ENCODE measurements at regions not wholly inside any gene's neighbourhood (a gene's known extent, or its start where the extent isn't known, plus 50 kb on each side); places are given as distances from the start of the nearest gene placed in this dataset.

DNA sequence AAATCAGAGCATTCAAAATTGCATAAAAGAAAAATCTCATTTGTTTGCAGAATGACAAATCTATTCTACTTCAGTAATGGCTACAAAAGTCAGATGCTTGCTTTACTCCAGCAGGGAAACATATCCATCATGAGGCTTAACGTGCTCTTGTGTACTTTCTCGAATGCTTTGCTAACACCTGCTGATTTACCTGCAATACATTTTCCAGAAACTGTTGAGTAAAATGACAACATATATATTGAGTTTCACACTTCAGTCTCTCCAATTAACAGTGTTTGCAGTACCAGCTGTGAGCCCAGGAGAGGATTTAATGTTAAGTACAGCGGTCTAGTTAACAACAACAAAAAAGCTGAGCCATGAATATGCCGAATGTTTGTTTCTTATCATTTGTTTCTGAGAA is 391.5 kb upstream of the SMC2 start:
- intact Hi-C loops (cut with DNase I; ENCODE audit: low total_unique reads), result no loop called here
- Histone ChIP-seq H3K27me3 (no peaks in the 10 kb centered on the region), H3K4me3 (no peak overlapping the region), H3K9me3 (no peaks in the 10 kb centered on the region), H3K4me1 (no peaks in the 10 kb centered on the region), H3K36me3 (no peaks in the 10 kb centered on the region), H3K27ac (no peak overlapping the region)
- no peak for DNase-seq (ENCODE audit: low spot score in 2 of 2)
- no peak for TF ChIP-seq POLR2A (IDR thresholded peaks at IDR 0.05)
- TF ChIP-seq CTCF (IDR thresholded peaks at IDR 0.05), result no peak
- TF ChIP-seq POLR2AphosphoS5 (IDR thresholded peaks at IDR 0.05), result no peak

DNA sequence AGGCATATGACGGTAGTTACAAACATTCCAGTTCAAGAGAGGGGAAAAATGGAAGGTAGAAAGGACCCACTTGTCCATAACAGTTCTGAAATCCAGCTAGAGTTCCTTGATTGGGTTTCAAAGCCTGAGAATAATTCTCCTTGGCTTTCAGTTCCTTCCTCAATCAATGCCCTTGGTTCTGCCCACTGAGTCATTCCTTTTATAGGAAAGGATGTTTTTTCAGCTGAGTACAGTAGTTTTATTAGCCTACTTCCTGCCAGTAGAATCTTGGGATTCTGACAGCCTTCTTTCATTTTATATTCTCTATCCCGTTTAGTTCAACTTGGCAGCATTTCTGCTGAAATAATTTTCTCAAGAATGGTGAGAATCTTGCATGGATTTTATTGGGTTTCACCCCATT is 386.9 kb upstream of the SMC2 start:
- DNase-seq (ENCODE audit: low spot score in 2 of 2), result no peak
- H3K4me3 ChIP-seq, result no peak overlapping the region
- TF ChIP-seq POLR2A (IDR thresholded peaks at IDR 0.05), result no peak
- TF ChIP-seq POLR2AphosphoS5 (IDR thresholded peaks at IDR 0.05), result no peak
- no peak for TF ChIP-seq CTCF (IDR thresholded peaks at IDR 0.05)
- no peaks in the 10 kb centered on the region for H3K36me3 ChIP-seq
- H3K27me3 ChIP-seq, result no peaks in the 10 kb centered on the region
- no peak overlapping the region for H3K27ac ChIP-seq
- intact Hi-C loops (cut with DNase I; ENCODE audit: low total_unique reads), result no loop called here
- peaks cover 0 to 14% of the 10 kb centered on the region in 2 donors for H3K9me3 ChIP-seq
- no peaks in the 10 kb centered on the region for H3K4me1 ChIP-seq

DNA sequence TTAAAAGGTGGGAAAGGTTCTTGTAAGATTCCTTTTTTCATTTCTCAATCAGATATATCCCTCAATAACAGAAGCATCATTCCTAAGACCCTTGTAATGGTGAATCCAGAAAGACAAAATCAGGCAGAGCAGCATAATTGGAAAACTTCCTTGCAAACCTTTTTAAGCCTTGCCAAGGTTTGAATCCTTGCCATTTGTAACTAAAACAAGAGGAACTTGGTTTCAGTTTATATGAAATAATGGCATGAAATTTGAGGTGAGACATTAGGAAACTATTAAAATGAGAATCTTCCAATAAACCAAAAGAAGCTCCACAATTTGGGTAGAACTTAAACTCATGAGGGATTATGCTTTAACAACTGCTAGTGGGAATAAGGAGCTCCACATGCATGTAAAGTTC is 384.7 kb upstream of the SMC2 start:
- TF ChIP-seq POLR2AphosphoS5 (IDR thresholded peaks at IDR 0.05) (no peak), CTCF (IDR thresholded peaks at IDR 0.05) (no peak), POLR2A (IDR thresholded peaks at IDR 0.05) (no peak)
- intact Hi-C loops (cut with DNase I; ENCODE audit: low total_unique reads), result no loop called here
- Histone ChIP-seq H3K36me3 (no peaks in the 10 kb centered on the region), H3K27ac (no peak overlapping the region), H3K9me3 (peaks cover 0 to 14% of the 10 kb centered on the region in 2 donors), H3K27me3 (no peaks in the 10 kb centered on the region), H3K4me3 (no peak overlapping the region), H3K4me1 (no peaks in the 10 kb centered on the region)
- no peak for DNase-seq (ENCODE audit: low spot score in 2 of 2)

DNA sequence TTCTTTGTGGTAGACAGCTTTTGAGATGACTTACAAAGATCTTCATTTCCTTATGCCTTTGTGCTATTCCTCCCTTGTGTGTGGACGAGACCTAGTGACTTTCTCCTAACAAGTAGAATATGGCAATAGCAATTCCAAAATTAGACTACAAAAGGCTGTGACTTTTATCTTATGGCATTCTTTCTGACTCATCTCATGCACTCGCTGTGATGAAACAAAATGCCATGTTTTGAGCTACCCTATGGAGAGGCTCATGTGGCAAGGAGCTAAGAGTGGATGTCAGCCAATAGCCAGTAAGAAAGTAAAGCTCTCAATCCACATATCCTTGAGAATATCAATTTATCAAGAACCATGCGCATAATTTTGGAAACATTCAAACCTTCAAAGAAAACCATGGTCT is 380.5 kb upstream of the SMC2 start:
- Histone ChIP-seq H3K9me3 (peaks cover 0 to 21% of the 10 kb centered on the region in 2 donors), H3K4me1 (no peaks in the 10 kb centered on the region), H3K27ac (no peak overlapping the region), H3K36me3 (no peaks in the 10 kb centered on the region), H3K4me3 (no peak overlapping the region), H3K27me3 (no peaks in the 10 kb centered on the region)
- no peak for TF ChIP-seq CTCF (IDR thresholded peaks at IDR 0.05)
- no peak for TF ChIP-seq POLR2A (IDR thresholded peaks at IDR 0.05)
- TF ChIP-seq POLR2AphosphoS5 (IDR thresholded peaks at IDR 0.05), result no peak
- intact Hi-C loops (cut with DNase I; ENCODE audit: low total_unique reads), result no loop called here
- DNase-seq (ENCODE audit: low spot score in 2 of 2), result no peak

DNA sequence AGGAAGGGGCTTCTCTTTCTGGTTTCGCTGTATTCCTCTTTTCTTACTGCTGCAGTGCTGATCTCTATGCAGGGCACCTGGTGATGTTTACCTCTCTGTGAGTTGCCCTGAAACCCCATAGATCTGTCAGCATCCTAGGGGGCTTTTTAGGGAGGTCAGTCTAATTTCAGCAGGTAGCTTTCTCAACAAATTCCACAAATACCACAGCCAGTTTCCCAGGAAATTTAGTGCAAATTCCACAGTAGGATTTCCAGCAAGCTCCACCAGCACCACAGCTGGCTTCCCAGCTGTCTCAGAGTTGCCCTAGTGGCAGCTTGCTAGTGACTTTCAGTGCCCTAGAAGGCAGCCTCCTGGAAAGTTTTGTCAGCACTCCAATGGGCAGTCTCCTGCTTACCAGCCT is 379.1 kb upstream of the SMC2 start:
- H3K27ac ChIP-seq, result no peak overlapping the region
- TF ChIP-seq POLR2AphosphoS5 (IDR thresholded peaks at IDR 0.05) (no peak), CTCF (IDR thresholded peaks at IDR 0.05) (no peak), POLR2A (IDR thresholded peaks at IDR 0.05) (no peak)
- H3K4me3 ChIP-seq, result no peak overlapping the region
- DNase-seq (ENCODE audit: low spot score in 2 of 2), result no peak
- no peaks in the 10 kb centered on the region for H3K36me3 ChIP-seq
- peaks cover 0 to 21% of the 10 kb centered on the region in 2 donors for H3K9me3 ChIP-seq
- H3K27me3 ChIP-seq, result no peaks in the 10 kb centered on the region
- intact Hi-C loops (cut with DNase I; ENCODE audit: low total_unique reads), result no loop called here
- no peaks in the 10 kb centered on the region for H3K4me1 ChIP-seq

Data from breast epithelium (tissue), 4 donors.